Coronary artery (tissue), 2 donors: ENCODE measurements at regions not wholly inside any gene's neighbourhood (a gene's known extent, or its start where the extent isn't known, plus 50 kb on each side); places are given as distances from the start of the nearest gene placed in this dataset.

Experiments
- DNase-seq: peaks from one replicate; pipeline ENCODE4 v3.0.0-alpha.2; 2017; ENCODE audit warnings: low spot score
- H3K27ac ChIP-seq, 2 donors: fragments of 200-600 bp; sonication (generic); one replicate each; pipeline ENCODE4 v1.5.1; 2016 to 2019
- H3K4me3 ChIP-seq: fragments of 200-600 bp; sonication (generic); 2 replicates; pipeline ENCODE4 v1.5.1; 2016; ENCODE audit warnings: mild to moderate bottlenecking, moderate library complexity
- TF ChIP-seq, protein P1 (sequence below): fragments of 200-600 bp; sonication (generic); IDR thresholded peaks from one replicate; pipeline ENCODE4 v1.5.1; 2019; ENCODE audit warnings: antibody characterized with exemption

DNA sequence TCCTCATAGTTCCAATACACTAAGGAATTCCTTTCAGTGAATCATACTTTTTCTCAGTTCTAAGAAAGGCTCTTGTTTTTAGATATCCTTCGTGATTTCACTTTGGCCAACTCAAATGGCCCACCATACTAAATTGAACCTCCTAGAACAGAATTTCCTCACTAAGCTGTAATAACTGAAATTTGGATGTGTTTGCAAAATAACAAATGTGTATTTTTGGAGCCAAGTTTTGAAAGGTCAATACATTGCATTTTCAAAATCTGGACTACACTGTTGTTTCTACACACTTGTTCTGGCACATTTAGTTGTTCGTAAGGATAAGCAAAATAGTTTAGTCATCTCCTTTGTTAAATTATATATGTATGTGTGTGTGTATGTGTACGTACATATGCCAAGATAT, 439.0 kb upstream of the STXBP6 start:
- TF ChIP-seq, protein P1, sequence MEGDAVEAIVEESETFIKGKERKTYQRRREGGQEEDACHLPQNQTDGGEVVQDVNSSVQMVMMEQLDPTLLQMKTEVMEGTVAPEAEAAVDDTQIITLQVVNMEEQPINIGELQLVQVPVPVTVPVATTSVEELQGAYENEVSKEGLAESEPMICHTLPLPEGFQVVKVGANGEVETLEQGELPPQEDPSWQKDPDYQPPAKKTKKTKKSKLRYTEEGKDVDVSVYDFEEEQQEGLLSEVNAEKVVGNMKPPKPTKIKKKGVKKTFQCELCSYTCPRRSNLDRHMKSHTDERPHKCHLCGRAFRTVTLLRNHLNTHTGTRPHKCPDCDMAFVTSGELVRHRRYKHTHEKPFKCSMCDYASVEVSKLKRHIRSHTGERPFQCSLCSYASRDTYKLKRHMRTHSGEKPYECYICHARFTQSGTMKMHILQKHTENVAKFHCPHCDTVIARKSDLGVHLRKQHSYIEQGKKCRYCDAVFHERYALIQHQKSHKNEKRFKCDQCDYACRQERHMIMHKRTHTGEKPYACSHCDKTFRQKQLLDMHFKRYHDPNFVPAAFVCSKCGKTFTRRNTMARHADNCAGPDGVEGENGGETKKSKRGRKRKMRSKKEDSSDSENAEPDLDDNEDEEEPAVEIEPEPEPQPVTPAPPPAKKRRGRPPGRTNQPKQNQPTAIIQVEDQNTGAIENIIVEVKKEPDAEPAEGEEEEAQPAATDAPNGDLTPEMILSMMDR, result no peak
- Histone ChIP-seq H3K27ac (no peak overlapping the region), H3K4me3 (no peak overlapping the region)
- no peak for DNase-seq

DNA sequence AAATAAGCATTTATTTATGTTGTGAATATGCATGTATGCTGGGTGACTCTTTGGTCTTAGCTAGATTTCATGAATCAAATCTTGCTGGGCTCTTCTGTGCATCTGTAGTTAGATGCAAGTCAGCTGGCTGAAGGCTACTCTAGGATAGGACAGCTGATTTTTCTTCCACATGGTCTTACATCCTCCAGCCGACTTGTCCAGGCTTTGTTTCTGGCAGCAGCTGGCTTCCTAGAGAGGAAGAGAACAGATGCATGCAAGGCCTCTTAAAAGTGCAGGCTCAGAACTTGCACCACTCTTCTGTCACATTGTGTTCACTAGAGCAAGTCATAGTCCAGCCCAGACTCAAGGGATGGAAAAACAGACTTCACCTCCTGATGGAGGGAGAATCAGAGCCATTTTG, 435.4 kb upstream of the STXBP6 start:
- H3K4me3 ChIP-seq, result no peak overlapping the region
- TF ChIP-seq, protein P1, result no peak
- H3K27ac ChIP-seq, result no peak overlapping the region
- DNase-seq, result no peak

DNA sequence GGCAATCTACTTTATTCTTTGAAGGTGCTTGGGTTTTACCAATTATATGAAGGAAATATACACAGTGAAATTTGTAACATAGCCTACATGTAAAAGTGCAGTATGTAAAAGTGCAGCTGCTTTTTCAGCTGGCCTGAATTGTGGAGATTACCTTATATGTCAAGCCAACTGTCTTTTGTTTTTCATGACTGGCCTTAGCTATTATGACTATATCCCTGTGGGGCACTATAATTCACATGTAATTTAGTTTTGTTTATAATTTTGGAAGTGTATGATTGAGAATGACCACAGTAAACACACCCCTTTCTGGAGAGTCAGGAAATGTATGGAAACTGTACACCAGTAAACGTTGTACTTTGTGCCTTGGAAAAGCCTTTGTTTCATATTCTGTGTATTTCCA, 435.0 kb upstream of the STXBP6 start:
- Histone ChIP-seq H3K4me3 (no peak overlapping the region), H3K27ac (no peak overlapping the region)
- no peak for DNase-seq
- TF ChIP-seq, protein P1, result no peak

DNA sequence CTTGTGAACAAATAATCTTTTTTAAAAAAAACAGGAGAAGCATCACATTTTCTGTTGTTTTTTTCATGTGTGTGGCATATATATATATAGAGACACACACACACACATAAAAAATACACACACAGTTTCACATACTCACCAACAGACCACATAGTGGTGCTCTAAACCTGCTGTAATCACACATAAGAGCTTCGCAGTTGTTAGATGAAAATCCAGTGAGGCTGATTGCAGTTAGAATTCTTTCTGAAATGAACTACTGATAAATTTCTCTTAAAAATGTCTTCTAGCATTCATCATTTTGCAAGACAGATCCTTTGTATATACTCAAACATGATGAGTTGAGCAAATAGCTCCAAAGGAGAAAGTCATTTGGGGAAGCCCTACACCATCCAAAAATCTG, 434.3 kb upstream of the STXBP6 start:
- H3K4me3 ChIP-seq, result no peak overlapping the region
- TF ChIP-seq, protein P1, result no peak
- no peak overlapping the region for H3K27ac ChIP-seq
- no peak for DNase-seq

DNA sequence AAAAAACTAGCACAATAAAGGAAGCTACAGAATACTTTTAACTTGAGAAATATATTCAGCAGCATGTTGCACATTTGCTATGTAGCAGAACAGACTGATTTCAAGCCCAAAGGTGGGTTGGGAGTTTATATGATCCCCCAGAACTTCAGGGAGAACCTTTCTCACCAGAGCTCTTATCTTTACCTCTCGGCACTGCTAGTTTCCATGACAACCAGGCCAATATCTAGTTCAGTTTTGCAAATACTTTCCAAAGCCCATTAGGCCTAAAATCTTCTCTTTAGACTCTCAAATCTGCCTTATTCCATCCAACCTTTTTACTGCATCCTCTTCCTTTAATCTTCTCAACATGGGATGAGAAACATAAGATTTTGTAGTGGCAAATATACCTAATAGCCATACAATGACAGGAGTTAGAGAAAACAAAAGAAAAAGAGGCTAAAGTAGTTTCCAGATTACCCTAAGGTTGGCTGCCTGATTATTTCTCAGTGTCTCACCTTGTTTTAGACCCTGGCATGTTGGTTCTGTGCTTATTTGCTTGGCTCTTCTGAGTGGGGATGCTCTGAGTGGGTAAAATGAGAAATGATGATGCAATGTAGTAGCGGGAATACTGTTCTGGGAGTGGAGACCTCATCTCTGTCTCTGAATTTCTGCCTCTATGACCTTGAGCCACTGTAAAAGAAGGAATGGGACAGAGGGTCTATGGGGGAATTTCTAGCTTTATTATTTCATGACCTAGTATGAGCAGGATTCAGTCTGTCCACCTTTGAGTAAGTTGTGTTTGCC, 427.6 kb upstream of the STXBP6 start:
- Histone ChIP-seq H3K4me3 (no peak overlapping the region), H3K27ac (no peak overlapping the region)
- no peak for DNase-seq
- TF ChIP-seq, protein P1, result no peak

DNA sequence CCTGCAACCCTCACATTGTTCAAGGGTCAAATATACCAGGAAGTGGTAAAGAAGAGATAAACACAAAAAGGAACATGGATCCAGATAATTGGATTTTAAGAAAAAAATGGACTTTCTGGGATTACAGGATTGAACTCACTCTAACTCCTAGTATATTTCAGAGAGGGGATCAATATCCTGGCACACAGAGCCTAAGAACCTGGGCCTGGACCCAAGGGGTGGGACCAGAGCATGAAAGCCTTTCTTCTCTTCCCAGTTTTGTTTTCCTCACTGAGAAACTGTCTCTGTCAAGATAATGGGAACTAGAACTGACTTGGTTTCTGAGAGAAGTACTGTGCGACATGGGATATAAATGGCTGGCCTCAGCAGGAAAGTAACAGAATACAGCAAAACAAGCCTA, 422.8 kb upstream of the STXBP6 start:
- TF ChIP-seq, protein P1, result no peak
- H3K27ac ChIP-seq, result no peak overlapping the region
- no peak overlapping the region for H3K4me3 ChIP-seq
- no peak for DNase-seq

DNA sequence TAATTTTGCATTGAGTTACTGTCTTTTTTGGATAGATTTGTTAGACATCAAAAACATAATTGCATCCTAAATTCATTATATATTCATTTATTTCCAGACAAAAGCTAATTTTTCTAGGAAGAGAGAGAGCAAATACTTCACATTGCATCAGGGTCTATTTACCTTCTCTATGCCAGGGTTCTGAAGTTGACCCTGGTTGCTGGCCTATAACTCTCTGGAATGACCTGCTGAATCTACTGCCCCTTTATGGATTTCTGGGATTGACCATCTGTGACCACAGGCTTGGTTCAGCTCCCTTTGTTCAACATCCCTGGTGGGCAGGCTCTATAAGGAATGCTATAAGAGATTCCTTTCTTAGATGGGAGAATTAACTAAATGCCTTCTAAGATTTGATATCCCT, 414.8 kb upstream of the STXBP6 start:
- TF ChIP-seq, protein P1, result no peak
- DNase-seq, result no peak
- no peak overlapping the region for H3K4me3 ChIP-seq
- H3K27ac ChIP-seq, result no peak overlapping the region
